GM20431 (cell line): ENCODE measurements at regions not wholly inside any gene's neighbourhood (a gene's known extent, or its start where the extent isn't known, plus 50 kb on each side); places are given as distances from the start of the nearest gene placed in this dataset.

Experiments
- in situ Hi-C: fragments of 300-500 bp; cut with MseI, MboI; formaldehyde crosslinking; loops from one replicate; pipeline ENCODE4 v1.15.0; 2020; ENCODE audit warnings: low sequenced_read_pairs; ENCODE audit not compliant: unreplicated experiment

DNA sequence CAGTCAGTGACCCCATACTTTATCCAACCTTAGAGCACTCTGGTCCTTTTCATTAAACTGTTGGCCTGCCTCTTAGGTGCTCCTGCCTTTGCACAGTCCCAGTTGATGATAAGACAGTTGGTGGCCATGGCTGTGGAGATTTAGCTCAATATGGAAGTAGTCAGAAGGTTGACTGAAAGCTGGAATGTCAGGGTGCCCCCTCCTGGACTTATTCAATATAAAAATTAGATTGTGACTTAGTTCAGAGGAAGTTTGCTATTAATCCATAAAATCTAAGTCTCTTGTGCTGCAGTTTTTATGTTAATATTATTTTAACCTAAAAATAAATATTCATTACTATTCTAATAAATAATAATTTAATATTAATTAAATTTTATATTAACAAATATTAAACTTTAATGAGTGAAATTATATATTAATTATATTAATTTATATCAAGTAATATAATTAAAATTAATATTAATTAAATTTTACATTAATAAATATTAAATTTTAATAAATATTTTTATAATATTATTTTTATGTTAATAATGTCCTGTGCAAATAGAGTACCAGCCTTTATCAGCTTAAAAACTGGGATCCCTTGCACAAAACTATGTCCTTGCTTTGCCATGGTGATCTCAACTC is 77.7 kb upstream of the ADAMTSL1 start:
- in situ Hi-C loops: no loop called here

DNA sequence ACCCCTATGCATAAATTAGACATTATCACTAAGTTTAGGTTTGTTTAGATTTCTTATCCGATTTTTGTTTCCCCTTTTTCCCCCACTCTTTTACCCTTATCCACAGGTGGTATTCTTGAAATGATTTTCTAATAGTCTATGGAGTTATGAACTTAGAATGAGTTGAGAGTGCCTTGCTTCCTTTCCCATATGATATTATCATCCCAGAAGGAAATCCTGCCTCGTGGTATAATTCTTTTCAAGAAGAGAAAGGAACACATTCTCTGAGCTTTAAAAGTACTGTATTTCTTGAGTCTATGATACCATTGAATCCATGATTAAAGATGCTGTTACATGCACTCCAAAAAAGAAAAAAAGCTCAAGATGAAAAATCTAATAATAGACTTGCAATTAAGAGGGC is 76.9 kb upstream of the ADAMTSL1 start:
- in situ Hi-C loops: no loop called here

DNA sequence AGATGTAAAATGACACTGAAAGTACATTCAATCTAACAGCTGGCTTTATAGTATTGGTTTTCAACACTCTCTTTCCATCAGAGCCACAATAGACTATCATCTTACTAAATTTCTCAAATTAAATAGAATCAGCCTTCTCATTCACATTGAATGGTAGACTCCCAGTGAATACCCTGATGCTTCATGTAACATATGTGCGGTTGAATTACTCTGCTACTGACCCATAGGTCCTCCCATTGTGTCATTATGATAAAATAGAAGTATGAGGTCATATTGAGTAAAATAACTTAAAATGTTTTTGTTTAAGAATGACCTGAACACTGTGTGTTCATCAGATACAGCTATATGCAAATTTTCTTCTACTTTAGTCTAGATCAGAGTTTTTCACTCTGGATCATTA is 75.9 kb upstream of the ADAMTSL1 start:
- in situ Hi-C loops: no loop called here

DNA sequence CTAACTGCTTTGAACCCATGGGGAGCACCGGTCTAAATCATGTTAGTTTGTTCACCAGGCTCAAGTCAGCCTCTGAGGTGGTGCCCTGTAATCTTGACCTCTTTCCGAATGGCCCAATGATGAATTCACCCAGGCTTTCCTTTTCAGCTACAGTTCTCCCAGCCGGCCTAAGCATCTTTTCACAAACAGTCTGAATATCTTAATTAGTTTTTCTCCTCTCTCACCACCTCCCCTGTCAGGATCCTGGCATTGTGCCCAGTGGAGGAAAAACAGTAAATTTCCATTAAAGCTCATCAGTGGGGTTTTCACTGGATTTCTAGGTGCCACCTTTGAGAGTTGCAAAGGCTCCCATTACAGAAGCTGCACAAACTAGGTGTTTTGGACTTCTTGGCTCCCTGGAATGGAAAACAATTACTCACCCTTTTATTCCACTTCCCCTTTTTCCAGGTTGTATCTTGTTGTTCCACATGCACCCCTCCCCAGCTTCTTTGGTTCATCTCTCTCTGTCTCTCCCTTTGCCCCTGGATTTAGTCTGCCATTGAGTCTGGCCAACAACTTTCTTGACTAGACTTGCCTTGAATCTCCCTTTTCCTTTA is 69.4 kb upstream of the ADAMTSL1 start:
- in situ Hi-C loops: no loop called here

DNA sequence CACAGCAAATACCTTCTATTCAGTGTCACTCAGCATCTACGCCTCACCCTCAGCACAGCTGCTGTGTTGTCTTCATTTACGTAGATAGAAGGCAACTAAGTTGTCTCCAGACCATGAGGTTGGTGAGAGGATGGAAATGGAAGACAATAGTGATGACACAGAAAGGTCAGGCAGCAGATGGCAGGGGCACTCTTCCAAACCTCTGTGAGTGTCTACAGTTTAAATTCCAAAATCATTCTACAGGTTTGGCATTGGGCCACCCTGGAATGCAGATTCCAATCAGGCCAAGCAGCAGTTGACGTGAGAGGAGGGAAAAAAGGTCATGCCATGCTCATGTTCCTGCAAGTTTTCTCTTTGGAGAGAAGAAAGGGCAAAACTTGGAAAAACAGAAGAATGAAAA is 68.7 kb upstream of the ADAMTSL1 start:
- in situ Hi-C loops: no loop called here

DNA sequence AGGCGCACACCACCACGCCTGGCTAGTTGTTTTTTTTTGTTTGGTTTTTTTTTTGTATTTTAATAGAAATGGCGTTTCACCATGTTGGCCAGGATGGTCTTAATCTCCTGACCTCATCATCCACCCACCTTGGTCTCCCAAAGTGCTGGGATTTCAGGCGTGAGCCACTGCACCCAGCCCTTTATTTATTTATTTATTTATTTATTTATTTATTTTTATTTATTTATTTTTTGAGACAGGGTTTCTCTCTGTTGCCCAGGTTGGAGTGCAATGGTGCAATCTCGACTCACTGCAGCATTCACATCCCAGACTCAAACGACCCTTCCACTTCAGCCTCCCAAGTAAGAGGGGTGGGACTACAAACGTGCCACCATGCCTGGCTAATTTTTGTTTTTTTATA is 63.0 kb upstream of the ADAMTSL1 start:
- in situ Hi-C loops: no loop called here

DNA sequence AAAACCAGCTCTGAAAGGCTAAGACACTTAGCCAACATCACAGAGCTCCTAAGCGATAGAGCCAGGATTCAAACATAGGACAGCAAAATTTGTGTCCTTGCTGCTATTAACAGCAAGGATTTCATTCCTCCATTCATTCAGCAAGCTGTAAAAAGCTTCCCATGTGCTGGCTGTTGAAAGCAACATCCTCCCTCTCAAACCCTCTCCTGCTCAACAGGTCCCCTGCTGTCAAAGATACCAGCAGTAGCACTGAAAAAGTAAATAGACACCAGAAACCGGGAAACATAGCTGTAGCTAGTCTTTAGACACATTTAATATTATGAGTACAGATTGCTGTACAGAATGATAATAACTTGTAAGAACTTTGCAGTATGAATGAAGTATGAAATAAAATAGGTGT is 52.6 kb upstream of the ADAMTSL1 start:
- in situ Hi-C loops: no loop called here

DNA sequence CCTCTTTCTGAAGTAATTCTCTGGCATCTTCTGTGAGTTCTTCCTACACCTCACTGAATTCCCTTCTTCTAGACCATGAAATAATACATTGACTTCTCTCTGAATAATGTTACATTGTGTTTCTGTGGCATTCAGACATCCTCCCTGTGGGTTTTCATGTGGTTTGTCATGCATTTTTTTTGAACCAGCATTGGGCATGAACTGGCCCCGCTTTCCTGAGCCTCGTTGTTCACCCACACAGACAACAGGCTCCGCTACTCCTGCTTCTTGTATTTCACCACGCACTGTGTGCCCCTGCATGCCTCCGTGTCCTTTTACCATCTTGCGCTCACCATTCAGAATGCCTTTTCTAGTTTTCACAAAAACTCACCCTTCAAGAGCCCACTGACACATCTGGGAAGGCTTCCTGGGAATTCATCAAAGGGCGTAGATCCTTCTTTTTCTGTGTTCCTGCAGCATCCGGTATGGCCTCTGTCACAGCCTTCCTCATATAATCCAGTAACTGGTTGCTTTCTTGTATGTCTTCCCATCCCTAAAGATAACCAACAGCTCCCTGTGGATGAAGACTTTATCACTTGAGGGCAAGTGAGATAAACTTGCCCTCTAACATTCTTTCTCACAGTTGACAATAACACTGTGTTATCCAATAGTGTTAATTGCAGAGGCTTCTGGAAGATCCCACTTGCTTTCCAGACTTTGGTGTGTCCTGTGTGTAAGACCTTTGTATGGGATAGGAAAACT is 51.5 kb upstream of the ADAMTSL1 start:
- in situ Hi-C loops: no loop called here

DNA sequence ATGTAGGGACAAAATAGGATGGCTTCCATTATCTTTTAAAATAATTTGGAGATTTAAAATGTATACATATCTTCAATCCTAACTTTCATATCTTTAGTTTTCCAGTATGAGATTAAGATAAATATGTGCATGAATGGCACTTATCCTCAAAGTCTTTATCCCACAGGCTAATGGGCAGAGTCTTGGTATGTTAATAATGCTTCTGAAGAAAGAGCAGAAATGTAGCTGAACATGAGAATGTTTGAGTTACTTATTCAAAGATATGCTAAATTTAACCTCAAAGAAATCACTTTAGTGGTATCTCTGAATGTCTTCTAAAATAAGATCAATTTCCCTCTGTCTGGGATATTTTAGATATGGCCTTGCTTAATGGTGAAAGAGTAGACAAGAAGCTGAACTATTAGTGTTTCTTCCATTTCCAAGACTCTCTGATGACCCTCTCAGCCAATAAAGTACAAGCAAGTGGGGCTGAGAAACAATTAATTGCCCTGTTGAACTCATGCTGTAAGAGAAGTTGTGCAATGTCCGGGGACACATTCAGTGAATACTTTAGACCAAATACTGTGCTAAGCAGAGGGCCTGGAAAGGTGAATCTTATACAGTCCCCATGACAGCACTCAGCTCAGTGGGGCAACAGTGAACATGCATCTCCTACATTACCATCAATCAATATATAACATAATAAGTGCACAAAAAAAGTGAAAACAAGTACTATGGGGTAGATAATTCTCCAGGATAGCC is 50.0 kb upstream of the ADAMTSL1 start:
- in situ Hi-C loops: no loop called here
